Stimulated activated CD8-positive, alpha-beta memory T cell treated with anti-CD3 and anti-CD28 coated beads, Interleukin-2, amount 100 ng/mL, for 1 hour (primary cell): ENCODE measurements at regions not wholly inside any gene's neighbourhood (a gene's known extent, or its start where the extent isn't known, plus 50 kb on each side); places are given as distances from the start of the nearest gene placed in this dataset.
A peak's percentile ranks its signal among the peaks of the same experiment; 100 is the strongest.

Experiments used
- DNase-seq, 2 donors: peaks; one replicate each; pipeline ENCODE4 v3.0.0-alpha.2; 2020; ENCODE audit warnings: low read depth in 2 of 2

GRCh38 chr5:54769746-54770145, 215.6 kb downstream of the ESM1 start:
- DNase-seq: no peak

DNA sequence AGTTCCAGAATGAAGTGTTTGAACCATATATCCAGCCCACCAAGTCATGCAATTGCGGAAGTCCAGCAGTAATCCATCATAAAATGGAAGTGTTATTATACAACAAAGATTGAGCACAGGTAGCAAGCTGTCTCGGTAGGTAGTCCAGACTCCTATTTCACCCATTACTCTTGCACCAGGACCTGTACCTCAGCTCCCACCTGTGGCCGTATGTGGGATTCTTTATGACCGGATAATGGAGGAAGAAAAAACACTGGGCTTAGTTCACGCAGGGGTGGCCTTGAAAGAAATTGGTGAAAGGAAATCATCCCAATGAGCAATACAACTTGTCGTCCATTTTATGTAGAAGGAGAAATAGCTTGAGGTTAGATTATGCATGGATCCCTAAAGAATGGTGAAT, 216.3 kb downstream of the ESM1 start:
- no peak for DNase-seq

- DNase-seq: no peak
These were observed 218.6 kb downstream of the ESM1 start for GRCh38 chr5:54766748-54767147.

- DNase-seq: no peak
These were observed 220.0 kb downstream of the ESM1 start for GRCh38 chr5:54765165-54766028.

DNA sequence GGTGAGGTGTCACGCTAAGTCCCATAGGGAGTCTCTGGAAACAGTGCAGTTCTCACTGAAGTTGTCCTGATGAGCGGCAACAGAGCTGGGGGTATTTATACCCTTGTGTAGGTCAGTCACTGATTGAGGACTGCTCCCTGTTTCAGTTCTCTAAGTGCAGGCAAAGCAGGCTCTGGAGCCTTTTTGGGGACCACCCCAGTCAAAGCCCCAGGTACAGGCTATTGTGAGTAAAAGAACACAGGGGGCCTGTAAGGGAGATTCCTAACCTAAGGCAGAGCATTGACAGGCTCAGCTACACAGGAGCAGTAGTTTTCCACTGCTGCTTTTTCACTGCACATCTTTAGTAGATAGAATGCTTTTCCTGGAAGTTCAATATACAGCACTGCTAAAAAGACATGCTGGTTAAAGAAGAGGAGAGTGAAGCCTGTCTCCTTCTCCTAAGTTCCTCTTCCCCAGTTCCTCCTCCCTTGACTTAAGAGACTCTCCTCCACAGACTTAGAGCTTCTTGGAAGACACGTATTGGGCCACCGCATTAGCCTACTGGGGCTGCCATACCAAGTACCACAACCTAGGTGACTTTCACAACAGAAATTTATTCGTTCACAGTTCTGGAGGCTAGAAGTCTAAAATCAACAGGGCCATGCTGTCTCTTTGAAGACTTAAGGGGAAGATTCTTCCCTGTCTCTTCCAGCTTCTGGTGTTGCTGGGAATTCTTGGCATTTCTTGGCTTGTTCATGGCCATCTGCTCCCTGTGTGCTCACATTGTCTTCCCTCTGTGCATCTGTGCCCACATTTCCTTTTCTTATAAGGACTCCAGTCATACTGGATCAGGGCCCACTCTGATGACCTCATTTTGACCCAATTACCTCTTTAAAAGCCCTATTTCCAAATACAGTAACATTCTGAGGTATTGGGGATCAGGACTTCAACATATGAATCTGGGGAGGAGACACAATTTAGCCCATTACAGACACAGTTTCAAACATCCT, 221.0 kb downstream of the ESM1 start:
- DNase-seq: no peak

DNA sequence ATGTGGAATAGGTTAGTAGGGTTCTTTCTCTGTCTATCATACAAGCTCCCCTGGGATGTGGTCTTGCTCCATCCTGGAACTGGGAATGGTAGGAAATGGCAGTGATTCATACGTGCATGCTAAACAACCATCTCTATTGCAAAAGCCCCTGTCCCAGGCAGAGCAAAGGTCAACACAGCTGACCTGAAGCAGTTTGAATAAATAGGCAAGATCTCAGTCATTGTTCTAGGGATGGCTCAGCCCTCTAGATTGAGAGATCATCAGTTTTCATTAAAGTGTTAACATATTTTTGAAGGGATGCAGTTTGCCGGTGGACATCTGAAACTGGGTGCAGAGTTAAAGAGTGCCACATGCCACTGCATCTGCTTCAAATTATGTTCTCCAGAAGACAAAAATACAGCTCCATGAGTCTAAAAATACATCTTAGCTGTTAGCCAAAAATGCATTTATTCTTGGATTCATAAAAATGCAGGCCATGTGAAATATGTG, 224.1 kb downstream of the ESM1 start:
- no peak for DNase-seq

- DNase-seq: no peak
These were observed 225.0 kb downstream of the ESM1 start for GRCh38 chr5:54760182-54760935.

DNA sequence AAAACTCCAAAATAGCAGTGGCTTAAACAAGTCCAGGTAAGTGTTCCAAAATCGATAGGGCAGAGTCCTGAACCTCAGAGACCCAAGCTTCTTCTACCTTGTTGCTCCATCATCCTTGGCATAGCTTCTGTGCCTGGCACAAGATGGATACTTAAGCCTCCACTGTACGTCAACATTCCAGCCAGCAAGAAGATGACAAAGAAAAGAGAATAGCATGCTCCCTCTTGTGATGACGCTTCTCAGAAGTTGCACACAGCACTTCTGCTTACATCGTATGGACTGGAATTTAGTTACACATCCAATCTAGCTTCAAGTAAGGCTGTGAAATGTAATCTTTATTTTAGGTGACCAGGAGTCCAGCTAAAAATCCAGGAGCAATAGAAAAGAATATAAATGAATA, 227.4 kb downstream of the ESM1 start:
- no peak for DNase-seq

DNA sequence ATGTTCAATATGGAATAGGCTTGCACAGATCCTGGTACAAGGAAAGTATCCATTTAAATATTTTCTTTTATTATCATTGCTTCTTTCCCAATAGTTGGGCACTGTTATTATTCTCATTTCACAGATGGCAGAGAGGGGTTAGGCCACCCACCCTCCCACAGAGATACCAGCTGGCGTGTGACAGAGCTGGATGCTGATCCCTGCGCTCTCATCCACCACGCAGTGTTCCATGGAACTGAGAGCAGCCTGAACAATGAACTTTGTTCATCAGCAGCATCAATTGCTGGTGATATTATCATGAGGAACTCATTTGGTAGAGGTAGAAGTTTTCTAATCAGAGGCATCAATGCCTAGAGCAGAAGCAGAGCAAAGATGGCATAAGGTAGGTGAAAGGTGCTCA, 227.9 kb downstream of the ESM1 start:
- DNase-seq: no peak

DNA sequence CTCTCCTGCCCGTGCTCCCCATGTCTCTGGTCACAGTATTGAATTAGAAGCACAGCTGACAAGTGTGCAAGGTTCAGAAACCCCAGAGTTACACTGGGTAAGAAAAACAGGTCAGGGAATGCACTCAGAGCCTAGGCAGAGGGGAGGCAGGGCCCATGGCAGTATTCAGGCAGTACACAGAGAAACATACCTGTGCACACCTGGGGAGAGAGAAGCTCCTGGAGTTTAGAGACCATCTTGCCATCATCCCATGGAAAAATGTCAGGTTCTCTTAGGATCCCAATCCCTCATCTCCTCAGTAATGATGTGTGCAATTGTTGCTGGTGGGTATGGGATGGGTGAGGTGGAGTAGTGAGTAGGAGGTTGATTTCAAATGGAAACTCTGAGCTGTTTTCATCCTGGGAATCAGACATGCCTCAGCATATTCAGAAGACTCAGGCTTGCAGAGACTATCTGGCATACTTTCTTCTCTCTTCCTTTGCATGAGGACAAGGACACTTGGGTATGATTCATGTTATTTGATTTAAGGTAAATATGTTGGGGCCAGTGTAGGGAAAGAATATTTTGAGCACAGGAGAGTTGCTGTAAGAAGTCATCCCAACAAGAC, 228.5 kb downstream of the ESM1 start:
- no peak for DNase-seq

- DNase-seq: no peak
These were observed 229.1 kb downstream of the ESM1 start for GRCh38 chr5:54756301-54756700.

DNA sequence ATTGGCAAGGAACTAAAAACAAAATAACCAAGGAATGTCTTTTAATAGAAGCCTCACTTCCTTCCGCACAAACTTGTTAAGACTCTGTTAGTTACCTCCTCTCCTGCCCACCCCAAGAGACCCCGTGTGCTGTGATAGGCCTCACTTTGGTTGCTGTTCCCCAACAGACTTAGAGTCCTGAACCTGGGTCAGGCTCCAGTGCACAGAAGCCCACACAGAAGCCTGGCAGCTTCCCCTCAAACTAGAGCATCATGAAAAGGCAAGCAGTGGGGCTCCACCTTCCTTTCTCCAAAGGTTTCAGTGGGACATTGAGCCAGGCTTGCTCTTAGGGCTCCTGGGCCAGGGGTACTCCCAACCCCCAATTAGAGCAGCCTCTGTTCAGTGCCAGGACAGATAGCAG, 230.5 kb downstream of the ESM1 start:
- no peak for DNase-seq

- no peak for DNase-seq
These were observed 231.0 kb downstream of the ESM1 start for GRCh38 chr5:54754420-54754819.

GRCh38 chr5:54753753-54754152, 231.6 kb downstream of the ESM1 start:
- no peak for DNase-seq

DNA sequence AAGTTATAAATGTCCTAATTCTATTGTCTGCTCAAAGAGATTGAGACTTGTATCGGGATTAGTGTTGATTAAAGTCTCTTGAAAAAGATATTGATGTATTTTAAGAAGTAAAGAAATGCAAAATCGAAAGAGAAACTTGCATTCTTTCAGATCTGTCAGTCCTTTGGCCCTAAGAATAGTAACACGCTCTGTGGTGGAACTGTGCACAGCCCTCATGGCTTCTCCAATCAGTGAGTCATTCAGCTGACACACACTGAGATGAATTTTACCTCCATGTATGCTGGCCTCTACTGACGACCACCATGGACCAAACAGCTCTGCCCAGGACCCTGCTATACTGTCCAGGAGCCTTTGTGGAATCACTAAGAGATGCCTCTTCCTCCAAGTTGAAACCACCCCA, 232.4 kb downstream of the ESM1 start:
- no peak for DNase-seq

DNA sequence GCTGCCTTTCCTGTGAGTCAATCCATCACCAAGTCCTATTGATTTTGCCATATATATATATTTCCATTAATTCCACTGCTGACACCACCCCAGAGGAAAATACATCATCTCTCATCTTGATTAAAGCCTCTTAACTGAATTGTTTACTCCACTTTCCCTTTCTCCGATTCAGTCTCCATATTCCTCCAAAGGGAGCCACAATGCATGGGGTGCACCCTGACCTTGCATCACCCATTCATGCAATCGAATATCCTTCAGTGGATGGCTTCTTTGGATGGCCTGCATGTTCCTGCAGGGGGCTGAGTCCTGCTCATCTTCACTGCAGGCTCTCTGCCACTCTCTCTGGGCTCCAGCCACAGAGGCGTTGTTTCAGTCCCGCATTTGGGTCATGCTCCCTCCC, 231.0 kb downstream of the SNX18 start:
- DNase-seq: no peak

DNA sequence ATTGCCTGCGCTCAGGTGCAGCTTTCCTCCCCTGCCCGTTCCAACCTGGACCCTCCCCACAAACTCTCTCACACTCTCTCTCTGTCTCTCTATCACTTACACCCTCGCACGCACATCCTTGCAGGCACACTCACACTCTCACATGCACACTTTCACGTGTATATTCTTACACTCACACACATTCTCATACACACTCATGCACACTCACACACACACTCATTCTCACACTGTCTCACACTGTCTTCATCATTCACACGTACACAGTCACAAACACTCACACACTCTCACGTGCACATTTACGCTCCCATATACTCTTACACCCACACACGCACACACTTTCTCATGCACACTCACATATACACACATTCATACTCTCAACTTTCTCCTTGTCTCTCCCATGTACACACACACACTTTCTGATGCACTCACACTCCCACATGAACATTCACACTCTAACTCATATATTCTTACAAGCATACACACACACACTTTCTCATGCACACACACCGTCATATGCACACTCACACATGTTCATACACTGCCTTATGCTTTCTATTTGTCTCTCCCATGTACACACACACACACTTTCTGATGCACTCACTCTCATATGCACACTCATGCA, 229.3 kb downstream of the SNX18 start:
- DNase-seq: no peak

GRCh38 chr5:54746346-54746745, 228.8 kb downstream of the SNX18 start:
- no peak for DNase-seq

- DNase-seq: no peak
These were observed 228.0 kb downstream of the SNX18 start for GRCh38 chr5:54745599-54745998.

DNA sequence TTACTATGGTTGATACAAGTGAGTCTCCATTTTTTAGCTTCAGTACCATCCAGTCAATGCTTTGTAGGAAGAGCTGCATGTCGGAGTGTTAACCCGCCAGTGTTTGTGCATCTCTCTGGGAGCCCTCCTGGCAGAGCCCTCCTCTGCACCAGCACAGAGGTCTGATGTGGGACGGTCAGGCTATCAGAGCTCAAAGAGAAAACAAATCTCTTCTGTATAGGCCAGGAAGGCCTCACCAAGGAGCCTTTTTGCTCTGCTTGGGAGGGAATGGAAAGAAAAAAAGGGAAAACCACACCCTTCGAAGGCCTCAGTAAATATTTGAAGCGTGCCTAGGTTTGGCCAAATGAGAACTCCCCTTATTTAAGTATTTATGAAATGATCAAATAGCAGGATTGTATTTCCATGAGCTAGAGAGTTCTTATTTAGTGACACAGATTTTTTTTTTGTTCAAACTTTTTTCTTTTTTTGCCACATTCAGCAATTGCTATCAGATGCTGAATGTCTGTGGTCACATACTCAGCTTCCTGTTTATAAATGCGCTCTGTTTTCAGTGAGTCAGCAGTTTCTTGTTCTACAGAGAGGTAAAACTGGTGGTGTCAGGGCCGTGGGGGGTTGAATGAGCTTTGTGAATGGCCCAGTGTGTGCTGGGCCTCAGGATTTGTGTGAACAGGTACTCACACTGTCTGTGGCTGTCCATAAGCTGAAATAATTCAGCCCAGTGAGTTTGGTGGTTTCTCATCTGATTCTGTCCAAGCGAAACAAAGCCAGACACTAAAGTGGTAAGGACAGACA, 226.6 kb downstream of the SNX18 start:
- peak in 1 of 2 donors; percentile 20 for DNase-seq
